Endothelial cell (in vitro differentiated cells): ENCODE measurements at regions not wholly inside any gene's neighbourhood (a gene's known extent, or its start where the extent isn't known, plus 50 kb on each side); places are given as distances from the start of the nearest gene placed in this dataset.

Experiments used
- DNase-seq: peaks from one replicate; pipeline ENCODE4 v3.0.0; 2021; ENCODE audit warnings: low spot score
- H3K27ac Mint-ChIP-seq: one replicate; pipeline ENCODE4 v1.8.0; 2021; ENCODE audit warnings: mixed read lengths, inconsistent platforms; ENCODE audit not compliant: unreplicated experiment
- H3K27me3 Mint-ChIP-seq: one replicate; pipeline ENCODE4 v1.8.0; 2021; ENCODE audit warnings: mild to moderate bottlenecking, moderate library complexity, mixed read lengths, inconsistent platforms; ENCODE audit not compliant: unreplicated experiment
- H3K36me3 Mint-ChIP-seq: one replicate; pipeline ENCODE4 v1.8.0; 2021; ENCODE audit warnings: mild to moderate bottlenecking, low read depth, mixed read lengths, inconsistent platforms; ENCODE audit not compliant: unreplicated experiment
- H3K4me1 Mint-ChIP-seq: one replicate; pipeline ENCODE4 v1.8.0; 2021; ENCODE audit warnings: mild to moderate bottlenecking, mixed read lengths, inconsistent platforms; ENCODE audit not compliant: unreplicated experiment
- H3K4me3 Mint-ChIP-seq: one replicate; pipeline ENCODE4 v1.8.0; 2021; ENCODE audit warnings: mild to moderate bottlenecking, mixed read lengths, inconsistent platforms; ENCODE audit not compliant: unreplicated experiment
- H3K9me3 Mint-ChIP-seq: one replicate; pipeline ENCODE4 v1.8.0; 2021; ENCODE audit warnings: mixed read lengths, inconsistent platforms; ENCODE audit not compliant: unreplicated experiment
- CTCF ChIP-seq: fragments of 200-600 bp; sonication (generic); IDR thresholded peaks from one replicate; pipeline ENCODE4 v1.5.0; 2021; ENCODE audit warnings: antibody characterized with exemption; ENCODE audit not compliant: unreplicated experiment

GRCh38 chr2:195279840-195280427 lies 377.1 kb upstream of the SLC39A10 start:
- no peaks in the 10 kb centered on the region for H3K27me3 Mint-ChIP-seq
- TF ChIP-seq CTCF = no peak
- DNase-seq = no peak
- no peak overlapping the region for H3K4me3 Mint-ChIP-seq
- no peaks in the 10 kb centered on the region for H3K4me1 Mint-ChIP-seq
- no peaks in the 10 kb centered on the region for H3K9me3 Mint-ChIP-seq
- H3K36me3 Mint-ChIP-seq = no peaks in the 10 kb centered on the region
- no peak overlapping the region for H3K27ac Mint-ChIP-seq

GRCh38 chr2:195270466-195271039 lies 386.5 kb upstream of the SLC39A10 start:
- peaks cover 6% of the 10 kb centered on the region for H3K9me3 Mint-ChIP-seq
- no peak overlapping the region for H3K27ac Mint-ChIP-seq
- no peak overlapping the region for H3K4me3 Mint-ChIP-seq
- no peaks in the 10 kb centered on the region for H3K4me1 Mint-ChIP-seq
- peaks cover 9% of the 10 kb centered on the region for H3K27me3 Mint-ChIP-seq
- no peaks in the 10 kb centered on the region for H3K36me3 Mint-ChIP-seq
- TF ChIP-seq CTCF = no peak
- no peak for DNase-seq

- H3K4me1 Mint-ChIP-seq = no peaks in the 10 kb centered on the region
- no peak for TF ChIP-seq CTCF
- H3K36me3 Mint-ChIP-seq = no peaks in the 10 kb centered on the region
- peaks cover 10% of the 10 kb centered on the region for H3K27me3 Mint-ChIP-seq
- H3K27ac Mint-ChIP-seq = no peak overlapping the region
- DNase-seq = no peak
- H3K9me3 Mint-ChIP-seq = peaks cover 6% of the 10 kb centered on the region
- H3K4me3 Mint-ChIP-seq = no peak overlapping the region
These were observed 387.8 kb upstream of the SLC39A10 start for GRCh38 chr2:195269220-195269619.

- no peak overlapping the region for H3K4me3 Mint-ChIP-seq
- H3K9me3 Mint-ChIP-seq = no peaks in the 10 kb centered on the region
- TF ChIP-seq CTCF = no peak
- no peaks in the 10 kb centered on the region for H3K4me1 Mint-ChIP-seq
- no peak for DNase-seq
- no peaks in the 10 kb centered on the region for H3K27me3 Mint-ChIP-seq
- H3K36me3 Mint-ChIP-seq = no peaks in the 10 kb centered on the region
- no peak overlapping the region for H3K27ac Mint-ChIP-seq
These were observed 399.0 kb upstream of the SLC39A10 start for GRCh38 chr2:195257979-195258378.

- Mint-ChIP-seq H3K9me3 (no peaks in the 10 kb centered on the region), H3K27me3 (no peaks in the 10 kb centered on the region), H3K36me3 (no peaks in the 10 kb centered on the region), H3K27ac (no peak overlapping the region), H3K4me3 (no peak overlapping the region), H3K4me1 (no peaks in the 10 kb centered on the region)
- DNase-seq = no peak
- TF ChIP-seq CTCF = no peak
These were observed 405.0 kb upstream of the SLC39A10 start for GRCh38 chr2:195252018-195252417.
